Activated CD8-positive, alpha-beta T cell treated with anti-CD3 and anti-CD28 coated beads, Interleukin-2, amount 10 ng/mL, durations not matched to agents 7 days and 5 days (primary cell): ENCODE measurements at regions not wholly inside any gene's neighbourhood (a gene's known extent, or its start where the extent isn't known, plus 50 kb on each side); places are given as distances from the start of the nearest gene placed in this dataset.

Experiments used
- ATAC-seq: fragments of 150-1000 bp; cut with Tn5 transposase; one replicate; pipeline ENCODE4 v1.10.0; 2021; ENCODE audit warnings: moderate library complexity
- CTCF ChIA-PET: fragments of 350-600 bp; sonication (Branson Sonifier 250); formaldehyde crosslinking; loops from one replicate; lab custom pipeline; 2021; ENCODE audit warnings: antibody characterized with exemption; lab: Charles Lee
- POLR2A ChIA-PET: fragments of 350-600 bp; sonication (Branson Sonifier 250); formaldehyde crosslinking; loops from one replicate; lab custom pipeline; 2021; ENCODE audit warnings: antibody characterized with exemption; lab: Charles Lee
- DNase-seq: peaks from one replicate; pipeline ENCODE4 v3.0.0-alpha.2; 2020
- H3K27ac Mint-ChIP-seq: one replicate; pipeline ENCODE4 v1.8.0; 2021; ENCODE audit warnings: mild to moderate bottlenecking, mixed read lengths
- H3K27me3 Mint-ChIP-seq: one replicate; pipeline ENCODE4 v1.8.0; 2021; ENCODE audit warnings: low read depth, mixed read lengths
- H3K36me3 Mint-ChIP-seq: one replicate; pipeline ENCODE4 v1.8.0; 2021; ENCODE audit warnings: low read depth, mixed read lengths
- H3K4me1 Mint-ChIP-seq: one replicate; pipeline ENCODE4 v1.8.0; 2021; ENCODE audit warnings: low read depth, mixed read lengths
- H3K4me3 Mint-ChIP-seq: one replicate; pipeline ENCODE4 v1.8.0; 2021; ENCODE audit warnings: mild to moderate bottlenecking, mixed read lengths
- H3K9me3 Mint-ChIP-seq: one replicate; pipeline ENCODE4 v1.8.0; 2022; ENCODE audit warnings: mixed read lengths; ENCODE audit not compliant: insufficient read depth

DNA sequence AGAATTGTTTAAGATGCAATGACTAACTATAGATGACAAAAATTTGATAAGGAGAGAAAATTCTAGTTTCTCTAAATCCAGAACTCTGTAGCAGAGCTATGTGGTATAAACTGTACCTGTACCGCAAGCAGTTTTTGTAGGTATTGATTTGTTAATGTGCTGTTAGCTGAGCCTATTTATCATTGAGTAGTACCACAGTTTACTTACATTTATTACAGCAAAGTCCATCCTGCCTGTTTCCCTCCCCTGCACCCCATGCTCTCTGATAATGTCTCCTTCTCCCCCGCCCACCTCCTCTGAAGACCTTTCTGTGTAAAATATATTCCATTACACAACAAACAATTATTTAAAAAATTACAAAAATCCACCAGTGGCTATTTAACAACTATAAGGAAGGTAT is 170.6 kb downstream of the RNF152 start:
- Mint-ChIP-seq H3K4me3 (no peak overlapping the region), H3K9me3 (no peaks in the 10 kb centered on the region), H3K4me1 (no peaks in the 10 kb centered on the region), H3K36me3 (no peaks in the 10 kb centered on the region), H3K27ac (no peak overlapping the region), H3K27me3 (peaks cover 7% of the 10 kb centered on the region)
- ChIA-PET POLR2A (no interaction called here), CTCF (no interaction called here)
- DNase-seq (no peak), ATAC-seq (no peak)

DNA sequence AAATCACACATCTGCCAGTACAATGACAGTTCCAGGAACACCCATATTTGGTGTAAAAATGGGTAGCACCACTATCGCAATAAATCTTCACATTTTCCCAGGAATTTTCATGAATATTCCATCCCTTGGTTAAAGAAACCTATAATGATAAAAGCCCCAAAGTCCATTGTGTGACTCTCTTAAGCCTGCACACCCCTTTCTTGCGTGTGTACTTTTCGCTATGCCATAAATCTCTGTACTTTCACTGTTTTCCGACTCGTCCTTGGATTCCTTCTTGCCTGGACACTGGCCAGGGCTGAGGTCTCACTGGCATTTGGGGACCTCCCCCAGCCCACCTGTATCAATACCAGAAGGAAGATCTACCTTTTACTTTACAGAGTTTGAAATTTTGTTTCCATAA is 172.3 kb downstream of the RNF152 start:
- ChIA-PET CTCF (no interaction called here), POLR2A (no interaction called here)
- H3K4me1 Mint-ChIP-seq = no peaks in the 10 kb centered on the region
- no peak overlapping the region for H3K27ac Mint-ChIP-seq
- no peaks in the 10 kb centered on the region for H3K36me3 Mint-ChIP-seq
- H3K9me3 Mint-ChIP-seq = no peaks in the 10 kb centered on the region
- no peak overlapping the region for H3K4me3 Mint-ChIP-seq
- DNase-seq = no peak
- H3K27me3 Mint-ChIP-seq = peaks cover 7% of the 10 kb centered on the region
- ATAC-seq = no peak

DNA sequence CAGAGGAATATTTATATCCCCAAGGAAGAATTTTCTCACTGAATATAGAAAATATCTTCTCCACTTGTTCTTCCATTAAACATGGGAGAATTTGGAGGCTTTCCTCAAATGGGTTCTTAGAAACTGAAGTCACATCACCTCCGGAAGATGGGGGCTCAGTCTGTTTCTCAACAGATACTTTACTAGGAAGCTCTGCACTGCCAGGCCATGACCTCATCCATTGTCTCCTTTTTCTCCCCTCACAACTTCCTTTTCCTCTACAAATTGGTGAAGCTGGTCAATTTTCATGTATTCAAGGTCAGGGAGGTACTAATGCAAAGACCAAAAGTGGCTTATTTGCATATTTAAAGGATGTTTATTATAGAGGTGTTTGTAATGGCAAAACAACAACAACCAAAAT is 173.1 kb downstream of the RNF152 start:
- Mint-ChIP-seq H3K27ac (no peak overlapping the region), H3K27me3 (peaks cover 4% of the 10 kb centered on the region), H3K9me3 (no peaks in the 10 kb centered on the region), H3K4me3 (no peak overlapping the region), H3K36me3 (no peaks in the 10 kb centered on the region), H3K4me1 (no peaks in the 10 kb centered on the region)
- ATAC-seq = no peak
- CTCF ChIA-PET = no interaction called here
- POLR2A ChIA-PET = no interaction called here
- DNase-seq = no peak

DNA sequence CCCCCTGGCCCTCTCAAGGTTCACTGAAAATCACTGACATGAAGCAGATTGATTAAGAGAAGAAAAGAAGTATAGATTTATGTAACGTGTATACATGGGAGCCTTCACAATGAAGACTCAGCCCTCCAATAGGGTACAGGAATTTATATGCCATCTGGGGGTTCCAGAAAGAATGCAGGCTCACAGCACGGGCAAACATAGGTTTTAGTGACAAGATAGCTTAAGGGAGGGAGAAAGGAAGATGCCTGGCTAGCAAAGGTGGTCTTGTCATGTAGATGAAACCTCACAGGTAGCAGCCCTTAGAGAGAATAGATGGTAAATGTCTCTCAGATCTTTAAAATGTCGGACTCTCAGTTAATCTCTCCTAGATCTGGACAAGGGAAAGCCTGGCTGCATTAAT is 173.9 kb downstream of the RNF152 start:
- no peaks in the 10 kb centered on the region for H3K36me3 Mint-ChIP-seq
- no peaks in the 10 kb centered on the region for H3K9me3 Mint-ChIP-seq
- no peak overlapping the region for H3K4me3 Mint-ChIP-seq
- no peak for ATAC-seq
- ChIA-PET POLR2A (no interaction called here), CTCF (no interaction called here)
- H3K27me3 Mint-ChIP-seq = peaks cover 4% of the 10 kb centered on the region
- no peak overlapping the region for H3K27ac Mint-ChIP-seq
- no peak for DNase-seq
- H3K4me1 Mint-ChIP-seq = no peaks in the 10 kb centered on the region

DNA sequence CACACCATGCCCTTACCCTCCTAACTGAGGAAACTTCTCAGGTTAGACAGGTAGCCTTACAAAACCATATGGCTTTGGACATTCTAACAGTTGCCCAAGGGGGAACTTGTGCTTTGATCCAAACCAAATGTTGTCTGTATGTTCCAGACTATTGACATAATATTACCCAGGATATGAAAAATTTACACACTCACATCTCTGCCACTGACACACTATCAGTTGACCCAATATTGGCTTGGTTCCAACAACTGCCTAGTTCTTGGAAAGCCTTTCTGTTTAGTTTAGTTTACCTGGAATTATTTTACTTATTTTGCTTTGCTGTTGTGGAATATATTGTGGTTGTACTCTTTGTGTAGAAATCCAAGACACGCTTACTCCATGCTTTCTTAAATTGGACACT is 178.4 kb downstream of the RNF152 start:
- Mint-ChIP-seq H3K36me3 (no peaks in the 10 kb centered on the region), H3K27me3 (no peaks in the 10 kb centered on the region), H3K4me1 (no peaks in the 10 kb centered on the region), H3K9me3 (no peaks in the 10 kb centered on the region), H3K27ac (no peak overlapping the region), H3K4me3 (no peak overlapping the region)
- POLR2A ChIA-PET = no interaction called here
- CTCF ChIA-PET = no interaction called here
- ATAC-seq (no peak), DNase-seq (no peak)

DNA sequence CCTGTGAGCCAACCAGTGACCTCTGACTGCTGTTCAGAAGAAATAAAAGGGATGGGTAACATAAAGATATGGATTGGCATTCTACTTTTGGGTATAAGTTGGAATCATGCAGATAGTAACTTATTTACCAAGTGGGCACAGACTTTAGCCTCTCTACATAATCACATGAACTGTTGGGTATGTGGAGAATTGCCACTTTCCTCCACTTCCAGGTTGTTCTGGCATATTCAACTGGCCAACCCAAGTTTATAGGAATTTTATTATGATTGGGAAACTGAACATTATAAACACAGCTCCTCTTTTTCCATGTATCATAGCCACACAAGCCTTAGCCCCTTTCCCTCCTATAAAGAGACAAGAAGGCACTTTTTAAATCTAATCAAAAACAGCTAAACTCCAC is 179.3 kb downstream of the RNF152 start:
- no peaks in the 10 kb centered on the region for H3K27me3 Mint-ChIP-seq
- POLR2A ChIA-PET = no interaction called here
- CTCF ChIA-PET = no interaction called here

DNA sequence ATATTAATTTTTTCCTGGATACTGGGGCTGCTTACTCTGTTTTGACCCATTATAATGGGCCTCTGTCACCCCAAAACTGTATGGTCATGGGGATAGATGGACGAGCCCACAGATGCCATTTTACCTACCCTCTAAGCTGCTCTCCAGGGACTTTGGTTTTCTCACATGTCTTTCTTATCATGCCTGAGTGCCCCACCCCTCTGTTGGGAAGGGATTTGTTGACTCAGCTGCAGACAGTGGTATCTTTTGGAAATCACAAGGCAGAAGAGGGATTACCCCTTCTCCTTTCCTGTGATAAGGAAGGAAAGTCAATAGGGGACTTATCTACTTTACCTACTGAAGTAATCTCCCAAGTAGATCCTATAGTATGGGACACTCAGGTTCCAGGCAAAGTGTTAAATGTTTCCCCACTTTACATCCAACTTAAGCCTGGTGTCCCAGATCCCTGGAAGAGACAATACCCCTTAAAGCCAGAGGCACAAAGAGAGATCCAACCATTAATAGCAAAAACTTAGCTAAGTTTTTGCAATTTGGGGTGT is 182.7 kb downstream of the RNF152 start:
- no peaks in the 10 kb centered on the region for H3K36me3 Mint-ChIP-seq
- H3K4me1 Mint-ChIP-seq = no peaks in the 10 kb centered on the region
- ChIA-PET CTCF (no interaction called here), POLR2A (no interaction called here)
- no peak for ATAC-seq
- no peak overlapping the region for H3K27ac Mint-ChIP-seq
- DNase-seq = no peak
- no peaks in the 10 kb centered on the region for H3K9me3 Mint-ChIP-seq
- peaks cover 2% of the 10 kb centered on the region for H3K27me3 Mint-ChIP-seq
- H3K4me3 Mint-ChIP-seq = no peak overlapping the region

More for the DNA sequence above, 179.3 kb downstream of the RNF152 start:
- Mint-ChIP-seq H3K36me3 (no peaks in the 10 kb centered on the region), H3K4me1 (no peaks in the 10 kb centered on the region), H3K27ac (no peak overlapping the region), H3K4me3 (no peak overlapping the region), H3K9me3 (no peaks in the 10 kb centered on the region)
- ATAC-seq (no peak), DNase-seq (no peak)

DNA sequence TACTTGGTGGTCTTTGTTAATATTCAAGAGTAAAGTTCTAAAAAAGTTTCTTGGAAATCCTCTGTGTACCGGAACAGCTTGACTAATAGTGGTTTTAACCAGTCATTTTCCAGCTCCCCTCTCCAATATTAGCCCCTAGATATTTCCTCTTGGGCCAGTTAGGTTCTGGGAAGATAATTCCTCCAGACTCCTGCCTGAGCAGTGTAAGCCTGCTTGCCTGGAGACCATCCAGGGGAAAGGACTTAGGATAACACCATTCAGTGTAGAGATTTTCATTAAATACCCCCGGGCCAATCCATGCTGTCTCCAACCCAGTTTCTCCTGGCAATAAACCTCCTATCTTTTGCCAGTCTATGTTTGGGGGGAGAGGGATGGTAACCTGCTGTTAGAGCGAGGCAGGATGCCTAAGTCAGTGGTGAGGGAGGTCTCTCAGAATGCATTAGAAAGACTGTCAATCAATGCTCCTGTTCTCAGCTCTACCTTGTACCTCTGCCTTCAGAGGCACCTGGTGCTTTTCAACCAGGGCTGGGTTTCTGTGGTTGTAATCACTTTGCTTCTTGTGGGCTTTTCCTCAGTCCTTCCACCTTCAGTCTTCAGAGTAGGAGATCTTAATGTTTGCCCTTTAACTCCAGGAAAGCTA is 186.4 kb downstream of the RNF152 start:
- POLR2A ChIA-PET = no interaction called here
- no peak for DNase-seq
- CTCF ChIA-PET = interaction anchor here (0.6 kb wide), 1 partner anchor 679 kb away, joined by 3 read pairs; no protein-coding TSS in a partner anchor
- H3K4me1 Mint-ChIP-seq = no peaks in the 10 kb centered on the region
- no peak for ATAC-seq
- no peak overlapping the region for H3K4me3 Mint-ChIP-seq
- no peak overlapping the region for H3K27ac Mint-ChIP-seq
- H3K27me3 Mint-ChIP-seq = peaks cover 2% of the 10 kb centered on the region
- H3K36me3 Mint-ChIP-seq = no peaks in the 10 kb centered on the region
- H3K9me3 Mint-ChIP-seq = no peaks in the 10 kb centered on the region

DNA sequence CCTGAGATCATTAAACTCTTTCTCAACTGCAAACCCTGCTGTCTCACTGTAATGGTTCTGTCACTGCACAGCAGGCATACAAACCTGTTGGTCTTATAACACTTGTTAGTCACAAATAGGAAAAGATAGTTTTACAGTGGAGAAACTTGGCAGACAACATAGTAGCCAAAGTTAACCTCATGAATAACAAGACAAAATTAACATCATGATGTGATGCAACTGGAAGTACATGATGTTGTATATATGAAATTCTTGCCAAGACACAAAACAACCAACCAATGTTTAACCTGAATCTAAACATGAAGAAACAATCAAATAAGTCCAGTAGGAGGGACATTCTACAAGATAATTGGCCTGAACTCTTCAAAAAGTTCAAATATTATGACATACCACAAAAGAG is 189.3 kb downstream of the RNF152 start:
- H3K9me3 Mint-ChIP-seq = no peaks in the 10 kb centered on the region
- H3K27ac Mint-ChIP-seq = no peak overlapping the region
- ATAC-seq (no peak), DNase-seq (no peak)
- H3K4me1 Mint-ChIP-seq = no peaks in the 10 kb centered on the region
- H3K4me3 Mint-ChIP-seq = no peak overlapping the region
- no peaks in the 10 kb centered on the region for H3K36me3 Mint-ChIP-seq
- ChIA-PET POLR2A (no interaction called here), CTCF (no interaction called here)
- peaks cover 2% of the 10 kb centered on the region for H3K27me3 Mint-ChIP-seq

DNA sequence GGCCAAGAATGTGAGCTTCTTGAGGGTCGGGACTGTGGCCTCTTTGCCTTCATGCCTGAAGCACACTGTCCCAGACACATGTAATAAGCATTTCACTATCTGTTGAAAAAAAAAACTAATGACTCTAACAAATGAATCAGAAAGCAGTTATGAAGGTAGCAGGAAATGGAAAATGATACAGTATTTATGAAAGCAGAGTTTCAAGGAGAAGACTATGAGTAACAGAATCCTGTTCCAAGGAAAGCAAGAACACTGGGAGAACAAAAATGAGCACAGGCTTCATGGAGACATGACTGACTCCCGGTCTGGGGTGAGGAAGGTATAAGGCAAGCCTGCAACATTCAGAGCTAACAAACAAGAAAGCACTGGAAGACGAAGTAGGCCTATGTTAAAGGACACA is 190.8 kb downstream of the RNF152 start:
- ATAC-seq (no peak), DNase-seq (no peak)
- no peaks in the 10 kb centered on the region for H3K27me3 Mint-ChIP-seq
- no peaks in the 10 kb centered on the region for H3K36me3 Mint-ChIP-seq
- ChIA-PET POLR2A (no interaction called here), CTCF (interaction anchor here (0.7 kb wide), 1 partner anchor 324 kb away, joined by 3 read pairs; no protein-coding TSS in a partner anchor)
- H3K9me3 Mint-ChIP-seq = no peaks in the 10 kb centered on the region
- no peak overlapping the region for H3K4me3 Mint-ChIP-seq
- H3K27ac Mint-ChIP-seq = no peak overlapping the region
- H3K4me1 Mint-ChIP-seq = no peaks in the 10 kb centered on the region

DNA sequence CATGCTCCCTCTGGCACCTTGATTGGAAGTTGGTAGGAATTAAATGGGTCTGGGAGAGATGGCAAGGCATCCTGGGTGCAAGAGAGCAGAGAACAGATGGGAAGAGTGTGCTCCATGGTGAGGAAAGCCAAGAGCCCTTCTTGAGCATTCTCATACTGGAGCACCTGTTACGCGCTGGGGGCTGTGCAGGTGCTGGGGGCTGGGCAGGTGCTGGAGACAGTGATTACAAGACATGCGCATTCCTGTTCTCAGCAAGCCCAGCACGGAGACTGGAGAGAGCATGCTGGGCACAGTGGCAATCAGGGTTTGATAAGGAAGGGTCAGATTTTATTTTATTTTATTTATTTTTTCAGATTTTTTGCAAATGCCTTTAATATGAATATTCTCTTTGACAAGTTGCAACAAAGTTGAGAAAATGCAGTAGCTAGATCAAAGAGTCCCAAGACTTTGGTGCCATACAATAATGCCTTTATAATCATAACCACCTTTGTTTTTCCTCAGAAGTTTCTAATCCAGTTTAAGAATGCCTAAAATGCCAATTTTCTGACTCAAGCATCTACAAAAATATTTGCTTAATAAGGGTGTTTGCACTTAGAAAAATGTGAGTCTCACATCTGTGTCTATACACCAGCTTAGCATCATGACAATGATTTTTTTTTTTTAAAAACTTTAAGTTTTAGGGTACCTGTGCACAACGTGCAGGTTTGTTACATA is 193.3 kb downstream of the RNF152 start:
- CTCF ChIA-PET = no interaction called here
- ATAC-seq = no peak
- H3K4me1 Mint-ChIP-seq = no peaks in the 10 kb centered on the region
- H3K9me3 Mint-ChIP-seq = no peaks in the 10 kb centered on the region
- no peak overlapping the region for H3K4me3 Mint-ChIP-seq
- no peak overlapping the region for H3K27ac Mint-ChIP-seq
- H3K27me3 Mint-ChIP-seq = no peaks in the 10 kb centered on the region
- no peak for DNase-seq
- H3K36me3 Mint-ChIP-seq = no peaks in the 10 kb centered on the region
- POLR2A ChIA-PET = no interaction called here

DNA sequence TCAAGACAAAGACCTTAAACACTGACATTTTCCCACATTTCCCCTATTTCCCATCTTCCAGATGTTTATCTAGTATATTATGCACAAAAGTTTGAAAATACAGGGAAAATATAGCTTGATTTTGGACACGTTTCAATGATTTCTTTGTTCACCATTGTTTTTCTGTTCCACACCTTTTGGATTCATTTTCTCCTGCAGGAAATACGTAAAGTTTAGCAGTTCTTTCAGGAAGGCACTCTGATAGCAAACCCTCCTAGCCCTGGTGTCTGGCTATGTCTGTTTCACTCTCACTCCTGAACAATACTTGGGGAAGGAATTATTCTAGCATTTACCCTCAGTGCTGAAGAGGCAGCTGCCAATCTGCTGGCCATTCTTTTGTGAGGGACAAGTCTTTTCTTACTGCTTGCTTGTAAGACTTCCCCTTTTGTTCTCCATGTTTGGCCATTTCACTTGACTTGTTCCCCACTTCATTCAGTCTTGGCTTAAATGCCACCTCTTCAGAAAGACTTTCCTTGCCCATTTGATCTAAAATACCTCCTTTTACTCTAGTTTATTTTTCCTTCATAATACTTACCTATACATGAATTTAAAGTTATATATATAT is 195.4 kb downstream of the RNF152 start:
- Mint-ChIP-seq H3K36me3 (no peaks in the 10 kb centered on the region), H3K27me3 (no peaks in the 10 kb centered on the region), H3K9me3 (no peaks in the 10 kb centered on the region), H3K4me1 (no peaks in the 10 kb centered on the region), H3K4me3 (no peak overlapping the region), H3K27ac (no peak overlapping the region)
- POLR2A ChIA-PET = no interaction called here
- no peak for DNase-seq
- ATAC-seq = no peak
- CTCF ChIA-PET = no interaction called here
